GM12865 (cell line): ENCODE measurements at regions not wholly inside any gene's neighbourhood (a gene's known extent, or its start where the extent isn't known, plus 50 kb on each side); places are given as distances from the start of the nearest gene placed in this dataset.

Source experiments
- DNase-seq: peaks from one replicate; pipeline ENCODE4 v3.0.0; 2010; ENCODE audit warnings: low read depth
- H3K4me3 ChIP-seq: 2 replicates; pipeline ENCODE4 v1.5.1; 2011; ENCODE audit warnings: mild to moderate bottlenecking, low read depth, low read length, control low read depth
- CTCF ChIP-seq: IDR thresholded peaks from 2 replicates; pipeline ENCODE4 v1.5.1; 2011; ENCODE audit warnings: low read length, control low read depth, low read depth, inconsistent platforms; ENCODE audit not compliant: insufficient read depth; ENCODE audit errors: missing control alignments

- no peak overlapping the region for H3K4me3 ChIP-seq
- no peak for DNase-seq
- no peak for TF ChIP-seq CTCF
These were observed 199.2 kb downstream of the TLR4 start for GRCh38 chr9:117903453-117903852.

- H3K4me3 ChIP-seq: no peak overlapping the region
- DNase-seq: no peak
- no peak for TF ChIP-seq CTCF
These were observed 202.6 kb downstream of the TLR4 start for GRCh38 chr9:117906763-117907162.

- no peak for DNase-seq
- H3K4me3 ChIP-seq: no peak overlapping the region
- no peak for TF ChIP-seq CTCF
These were observed 203.2 kb downstream of the TLR4 start for GRCh38 chr9:117907420-117907819.

- TF ChIP-seq CTCF: no peak
- no peak for DNase-seq
- no peak overlapping the region for H3K4me3 ChIP-seq
These were observed 212.1 kb downstream of the TLR4 start for GRCh38 chr9:117916291-117916690.

- TF ChIP-seq CTCF: no peak
- DNase-seq: no peak
- no peak overlapping the region for H3K4me3 ChIP-seq
These were observed 213.7 kb downstream of the TLR4 start for GRCh38 chr9:117917873-117918272.

- no peak for DNase-seq
- TF ChIP-seq CTCF: no peak
These were observed 215.3 kb downstream of the TLR4 start for GRCh38 chr9:117919538-117919937.

GRCh38 chr9:117926031-117926658 lies 221.9 kb downstream of the TLR4 start:
- H3K4me3 ChIP-seq: no peak overlapping the region
- DNase-seq: no peak
- no peak for TF ChIP-seq CTCF

More at GRCh38 chr9:117919538-117919937, 215.3 kb downstream of the TLR4 start:
- H3K4me3 ChIP-seq: no peak overlapping the region
